Activated naive CD4-positive, alpha-beta T cell treated with Interleukin-2 at 50 U/mL for 16 hours (primary cell): ENCODE measurements at regions not wholly inside any gene's neighbourhood (a gene's known extent, or its start where the extent isn't known, plus 50 kb on each side); places are given as distances from the start of the nearest gene placed in this dataset.
"Not testable (repeated sequence)": the region's sequence is repeated elsewhere in the genome, so short reads cannot be mapped to it uniquely, and the experiment has no call there.

Source experiments
- DNase-seq: peaks from one replicate; pipeline ENCODE4 v3.0.0-alpha.2; 2020

DNA sequence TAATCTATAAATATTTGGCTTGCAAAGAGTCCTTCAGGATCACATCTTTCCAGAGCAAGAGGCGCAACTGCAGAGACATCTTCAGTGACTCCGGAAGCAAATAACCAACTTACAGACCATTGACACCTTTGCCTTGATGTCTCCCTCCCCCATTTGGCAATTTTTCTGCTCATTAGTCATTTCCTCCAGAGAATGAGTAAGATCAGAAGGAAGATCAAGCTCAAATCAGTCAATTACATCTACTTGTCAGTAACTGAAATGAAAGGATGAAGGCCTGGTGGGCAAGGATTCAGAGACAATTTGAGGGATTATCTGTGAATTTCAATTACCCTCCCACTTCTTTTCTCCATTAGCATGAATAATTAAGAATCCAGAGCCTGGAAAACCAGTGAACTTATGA lies 665.6 kb upstream of the CPEB2 start:
- DNase-seq, result no peak

- no peak for DNase-seq
These were observed 664.2 kb upstream of the CPEB2 start for GRCh38 chr4:14337892-14338584.

- no peak for DNase-seq
These were observed 663.6 kb upstream of the CPEB2 start for GRCh38 chr4:14338585-14339265.

DNA sequence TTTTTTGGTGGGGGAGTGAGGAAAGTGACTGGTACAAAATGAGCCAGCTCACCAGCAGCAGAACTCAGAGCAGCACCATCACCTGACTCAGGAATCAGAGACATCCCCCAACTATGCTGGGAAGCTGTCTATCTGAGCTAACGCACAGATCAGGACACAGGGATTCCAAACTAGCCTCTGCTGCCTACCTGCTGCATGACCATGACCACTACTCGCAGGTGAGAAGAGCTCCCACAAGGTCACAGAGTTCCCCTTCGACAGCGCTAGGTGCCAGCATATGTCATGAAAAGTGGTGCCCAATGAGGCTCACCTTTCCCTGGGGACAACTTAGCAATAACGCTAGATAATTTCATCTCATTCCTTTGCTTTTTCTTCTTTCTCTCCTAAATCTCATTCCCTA lies 662.6 kb upstream of the CPEB2 start:
- DNase-seq, result no peak

DNA sequence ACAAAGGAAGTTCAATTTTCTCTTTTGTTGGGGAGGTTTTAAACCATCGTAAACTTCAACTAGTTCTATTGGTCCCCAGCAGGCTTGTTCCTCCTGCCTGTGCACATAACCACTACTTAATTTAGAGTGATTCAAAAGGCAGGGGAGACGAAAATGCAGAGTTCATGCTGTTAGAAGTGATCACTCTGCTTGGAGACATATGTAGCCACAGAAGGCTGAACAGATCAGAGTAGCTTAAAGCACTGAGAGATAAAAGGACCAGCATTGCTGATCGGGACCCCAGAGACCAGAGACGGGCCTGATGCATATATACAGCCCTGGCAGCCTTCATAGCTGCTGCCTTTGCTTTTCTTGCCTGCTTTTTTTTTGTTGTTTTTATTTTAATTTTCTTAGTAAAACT lies 662.0 kb upstream of the CPEB2 start:
- no peak for DNase-seq

GRCh38 chr4:14343961-14344360 lies 658.3 kb upstream of the CPEB2 start:
- no peak for DNase-seq

- DNase-seq, result no peak
These were observed 656.9 kb upstream of the CPEB2 start for GRCh38 chr4:14345356-14345775.

- DNase-seq, result no peak
These were observed 654.8 kb upstream of the CPEB2 start for GRCh38 chr4:14347526-14347925.

GRCh38 chr4:14348506-14348905 lies 653.8 kb upstream of the CPEB2 start:
- DNase-seq, result no peak

DNA sequence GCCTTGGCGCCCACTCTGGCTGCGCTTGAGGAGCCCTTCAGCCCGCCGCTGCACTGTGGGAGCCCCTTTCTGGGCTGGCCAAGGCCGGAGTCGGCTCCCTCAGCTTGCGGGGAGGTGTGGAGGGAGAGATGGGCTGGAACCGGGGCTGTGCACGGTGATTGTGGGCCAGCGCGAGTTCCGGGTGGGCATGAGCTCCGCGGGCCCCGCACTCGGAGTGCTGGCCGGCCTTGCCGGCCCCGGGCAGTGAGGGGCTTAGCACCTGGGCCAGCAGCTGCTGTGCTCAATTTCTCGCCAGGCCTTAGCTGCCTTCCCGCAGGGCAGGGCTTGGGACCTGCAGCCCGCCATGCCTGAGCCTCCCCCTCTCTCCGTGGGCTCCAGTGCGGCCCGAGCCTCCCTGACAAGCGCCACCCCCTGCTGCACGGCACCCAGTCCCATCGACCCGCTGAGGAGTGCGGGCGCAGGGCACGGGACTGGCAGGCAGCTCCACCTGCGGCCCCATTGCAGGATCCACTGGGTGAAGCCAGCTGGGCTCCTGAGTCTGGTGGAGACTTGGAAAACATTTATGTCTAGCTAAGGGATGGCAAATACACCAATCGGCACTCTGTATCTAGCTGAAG lies 643.6 kb upstream of the CPEB2 start:
- not testable (repeated sequence) for DNase-seq

DNA sequence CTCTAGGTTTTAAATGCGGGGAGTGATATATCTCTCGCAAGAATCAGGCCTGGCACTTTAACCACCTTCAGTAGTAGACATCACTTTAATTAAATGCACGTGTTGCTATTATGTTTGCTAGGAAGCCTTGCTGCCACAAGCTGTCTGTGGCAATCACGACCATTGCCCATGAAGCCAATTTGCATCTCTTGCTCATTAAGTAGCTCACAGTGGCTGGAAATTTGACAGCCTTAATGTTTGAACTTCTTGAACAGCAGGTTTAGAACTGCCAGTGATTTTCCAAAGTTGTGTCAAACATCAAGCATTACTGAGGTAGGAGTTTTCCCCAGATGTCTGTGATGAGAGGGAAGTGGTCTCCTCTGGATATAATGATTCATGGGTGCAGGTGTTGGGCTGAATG lies 642.3 kb upstream of the CPEB2 start:
- no peak for DNase-seq

DNA sequence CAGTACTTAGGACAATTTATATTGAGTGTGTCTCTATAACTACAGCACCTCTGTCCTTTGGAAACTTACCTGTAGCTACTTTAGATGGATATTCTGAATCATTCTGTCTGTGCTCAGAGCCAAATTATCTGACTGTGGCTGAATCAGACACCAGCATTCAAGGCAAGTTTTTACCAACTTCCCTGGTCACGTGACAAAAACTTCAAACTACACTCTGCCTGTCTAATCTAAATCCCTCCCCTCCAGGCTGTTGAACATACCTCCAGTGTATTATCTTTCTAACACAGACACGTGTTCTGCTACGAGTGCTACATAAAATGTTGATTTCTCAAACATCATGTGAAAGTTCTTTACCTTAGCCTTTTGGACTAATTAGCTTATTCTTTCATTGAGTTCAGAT lies 641.2 kb upstream of the CPEB2 start:
- no peak for DNase-seq

- no peak for DNase-seq
These were observed 639.9 kb upstream of the CPEB2 start for GRCh38 chr4:14362385-14362784.

DNA sequence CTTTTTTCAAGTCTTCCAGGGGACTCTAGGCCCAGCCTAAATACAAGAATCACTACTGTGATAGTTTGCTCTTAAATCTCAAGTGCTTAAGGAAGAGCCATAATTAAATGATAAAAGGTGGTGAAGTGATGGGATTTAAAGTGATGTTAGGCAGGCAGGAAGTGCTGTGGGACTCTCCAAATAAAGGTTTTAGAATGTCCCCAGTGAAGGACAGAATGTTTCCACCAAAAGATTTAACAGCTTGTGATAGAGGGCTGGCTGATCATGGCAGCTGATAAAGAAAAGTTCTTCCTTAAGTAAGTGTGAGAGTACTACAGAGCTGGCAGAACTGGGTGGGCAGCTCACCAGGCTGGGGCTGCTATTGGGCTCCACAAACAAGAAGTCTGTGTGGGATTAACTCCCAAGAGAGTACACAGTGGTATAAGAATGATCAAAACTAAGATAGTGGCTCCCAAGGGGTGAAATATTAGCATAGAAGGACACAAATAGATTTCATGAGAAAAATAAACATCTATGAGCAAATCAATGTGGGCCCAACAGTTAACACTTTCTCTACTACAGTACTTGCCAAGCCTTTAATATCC lies 637.2 kb upstream of the CPEB2 start:
- no peak for DNase-seq

DNA sequence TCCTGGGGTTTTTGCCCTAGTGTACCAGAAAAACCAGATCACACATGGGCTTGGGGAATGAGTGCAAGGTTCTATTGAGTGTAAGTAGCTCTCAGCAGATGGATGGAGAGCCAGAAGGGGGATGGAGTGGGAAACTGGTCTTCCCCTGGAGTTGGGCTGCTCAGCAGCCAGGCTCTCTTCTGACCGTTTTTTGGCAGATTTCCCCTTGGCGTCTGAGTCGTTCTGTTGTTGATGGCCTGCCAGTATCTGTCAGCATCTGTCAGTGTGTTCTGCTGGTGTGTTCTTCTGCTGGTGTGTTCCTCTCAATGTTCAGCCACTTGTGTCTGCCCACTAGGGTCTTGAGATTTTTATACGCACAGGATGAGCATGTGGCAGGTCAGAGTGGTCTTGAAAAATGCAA lies 633.9 kb upstream of the CPEB2 start:
- DNase-seq, result no peak

DNA sequence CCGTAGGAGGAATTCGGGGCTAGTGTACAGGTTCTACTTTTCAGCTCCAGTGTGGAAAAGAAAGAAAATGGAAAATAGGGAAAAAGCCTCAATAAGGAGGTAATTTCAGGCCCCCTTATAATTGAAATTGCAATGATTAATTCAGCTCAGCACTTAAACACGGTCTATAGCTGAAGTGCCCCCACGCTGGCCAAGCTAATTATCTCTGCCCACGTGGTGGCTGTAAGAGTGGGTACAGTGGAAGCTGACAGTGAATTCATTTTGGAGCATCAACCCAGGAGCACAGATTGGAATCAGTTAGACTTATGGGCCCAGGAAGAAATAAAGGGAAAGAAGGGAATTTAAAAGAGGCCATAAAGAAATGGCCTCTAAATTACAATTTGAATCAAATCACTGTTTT lies 631.1 kb upstream of the CPEB2 start:
- no peak for DNase-seq

DNA sequence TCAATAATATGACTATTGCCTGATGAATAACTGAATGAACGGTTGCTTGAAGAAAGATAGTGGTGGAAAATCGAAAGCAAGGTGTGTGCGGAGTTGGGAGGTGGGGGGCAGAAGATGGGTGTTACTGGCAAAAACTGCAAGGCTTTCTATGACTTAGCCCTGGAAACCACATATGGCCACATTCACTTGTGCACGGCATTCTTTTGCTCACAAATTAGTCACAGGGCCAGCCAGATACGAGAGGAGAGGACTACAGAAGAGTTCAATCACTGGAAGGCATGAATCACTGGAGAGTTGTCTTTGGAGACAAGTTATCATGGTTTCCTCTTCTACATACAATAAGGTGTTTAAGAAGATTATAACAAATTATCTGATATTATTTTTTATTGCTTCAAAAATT lies 626.5 kb upstream of the CPEB2 start:
- DNase-seq, result no peak

GRCh38 chr4:14379183-14379582 lies 623.1 kb upstream of the CPEB2 start:
- DNase-seq, result no peak

DNA sequence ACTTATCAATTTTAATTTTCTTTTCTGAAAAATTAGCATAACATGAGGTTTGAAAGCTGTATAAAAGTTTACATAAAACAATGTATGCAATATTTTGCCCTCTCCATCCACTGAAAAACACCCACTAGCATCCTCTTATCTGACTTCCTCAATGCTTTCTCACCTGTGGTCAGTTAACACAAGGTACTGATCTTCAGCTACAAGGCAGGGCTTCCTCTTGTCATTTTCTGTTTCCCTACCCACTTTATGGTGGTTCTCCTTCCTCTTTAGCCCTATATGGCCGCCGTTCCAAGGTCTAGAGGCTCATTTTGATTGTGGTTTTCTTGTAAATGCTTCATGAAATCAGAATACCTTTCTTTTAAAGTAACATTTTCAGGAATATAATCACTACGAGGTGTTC lies 618.6 kb upstream of the CPEB2 start:
- no peak for DNase-seq

DNA sequence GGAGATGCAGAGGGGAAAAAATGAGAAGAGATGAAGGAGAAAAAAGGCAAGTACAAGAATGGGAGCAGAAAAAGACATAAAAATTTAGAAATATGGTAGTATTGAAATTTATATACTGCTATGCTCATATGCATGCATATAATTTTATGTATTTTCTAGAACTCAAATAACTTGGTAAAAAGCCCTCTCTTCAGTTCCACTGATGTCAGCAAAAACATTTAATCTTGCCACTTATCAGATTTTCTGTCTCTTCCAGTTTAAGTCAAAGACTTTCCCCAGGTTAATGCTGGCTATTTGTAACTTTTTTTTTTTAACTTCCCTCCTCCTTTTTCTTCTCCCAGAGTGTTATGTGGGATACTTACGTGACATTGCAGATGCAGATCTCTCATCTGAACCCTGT lies 617.5 kb upstream of the CPEB2 start:
- DNase-seq, result no peak

DNA sequence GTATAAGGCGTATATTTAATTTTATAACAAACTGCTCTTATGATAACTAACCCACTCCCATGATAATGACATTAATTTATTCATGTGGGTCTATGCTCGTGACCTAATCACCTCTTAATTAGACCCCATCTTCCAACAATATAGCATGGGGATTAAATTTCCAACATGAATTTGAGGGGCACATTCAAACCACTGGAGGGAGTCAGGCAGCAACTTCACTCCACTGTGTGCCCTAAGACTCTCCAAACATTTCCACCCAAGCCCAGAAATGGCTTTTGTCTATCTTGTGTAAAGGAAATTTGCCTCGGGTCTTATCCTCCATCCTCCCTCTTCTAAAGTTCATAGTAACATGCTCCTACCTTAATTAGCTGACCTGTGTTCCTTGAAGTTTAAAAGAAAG lies 616.1 kb upstream of the CPEB2 start:
- no peak for DNase-seq

- DNase-seq, result no peak
These were observed 614.6 kb upstream of the CPEB2 start for GRCh38 chr4:14387647-14388046.

DNA sequence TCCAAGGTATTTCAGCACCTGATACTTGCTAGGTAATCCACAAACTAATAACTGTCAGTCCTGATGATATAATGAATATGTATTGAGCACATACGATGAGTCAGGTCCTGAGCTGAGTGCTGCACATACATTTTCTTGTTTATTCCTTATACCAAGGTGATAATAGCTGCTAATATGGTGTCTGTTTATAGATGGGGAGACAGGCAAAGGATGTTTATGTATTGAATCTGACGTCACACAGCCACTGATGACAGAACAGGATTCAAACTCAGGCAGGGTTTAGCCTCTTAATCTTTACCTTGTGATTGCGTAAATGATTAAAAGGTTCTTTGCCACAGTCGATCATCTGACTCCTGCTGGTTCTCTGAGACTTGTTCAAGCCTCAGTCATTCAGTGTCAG lies 609.9 kb upstream of the CPEB2 start:
- no peak for DNase-seq

DNA sequence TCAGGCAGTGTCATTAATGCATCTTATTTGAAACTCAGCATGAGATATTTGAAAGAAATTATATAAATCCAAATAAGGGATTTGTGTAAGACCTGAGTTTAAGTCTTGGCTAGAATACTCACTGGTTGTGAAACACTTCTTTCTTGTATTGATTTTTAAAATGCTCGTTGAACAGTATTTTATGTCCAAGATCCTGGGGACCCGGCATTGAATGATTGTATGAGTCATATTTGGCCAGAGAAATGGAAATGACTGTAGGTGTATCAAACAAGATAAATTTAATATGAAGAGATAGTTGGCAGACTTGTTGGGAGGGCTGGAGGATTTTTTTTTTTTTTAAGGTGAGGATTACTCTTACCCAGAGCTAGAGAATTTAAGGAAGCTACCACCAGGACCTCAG lies 606.1 kb upstream of the CPEB2 start:
- no peak for DNase-seq
